ENCODE measurements at regions not wholly inside any gene's neighbourhood (a gene's known extent, or its start where the extent isn't known, plus 50 kb on each side); places are given as distances from the start of the nearest gene placed in this dataset.

DNA sequence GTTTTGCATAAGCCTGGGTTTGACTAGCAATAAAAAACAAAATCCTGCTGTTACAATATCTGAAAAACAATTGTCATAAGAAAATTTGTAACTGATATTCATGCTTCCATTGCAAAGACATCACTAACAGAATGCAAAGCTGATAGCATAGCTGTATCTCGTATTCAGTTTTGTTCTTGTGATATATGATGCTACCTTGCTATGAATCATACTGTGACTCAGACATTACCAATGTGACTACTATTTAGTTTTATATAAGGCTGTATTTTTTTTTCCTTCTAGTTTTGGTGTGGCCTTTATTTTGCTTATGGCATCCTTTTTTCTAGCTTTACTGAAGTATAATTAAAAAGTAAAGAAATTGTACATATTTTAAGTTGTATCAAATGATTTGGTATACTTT is 1381.8 kb downstream of the MRPL39 start:
- TF ChIP-seq CTCF (IDR thresholded peaks at IDR 0.05) (no peak), POLR2A (IDR thresholded peaks at IDR 0.05) (no peak)
